NCI-H460 (cell line): ENCODE measurements at regions not wholly inside any gene's neighbourhood (a gene's known extent, or its start where the extent isn't known, plus 50 kb on each side); places are given as distances from the start of the nearest gene placed in this dataset.

ENCODE experiments used
- DNase-seq: peaks from one replicate; pipeline ENCODE4 v3.0.0-alpha.2; 2016; ENCODE audit warnings: low read depth; ENCODE audit errors: extremely low read depth

DNA sequence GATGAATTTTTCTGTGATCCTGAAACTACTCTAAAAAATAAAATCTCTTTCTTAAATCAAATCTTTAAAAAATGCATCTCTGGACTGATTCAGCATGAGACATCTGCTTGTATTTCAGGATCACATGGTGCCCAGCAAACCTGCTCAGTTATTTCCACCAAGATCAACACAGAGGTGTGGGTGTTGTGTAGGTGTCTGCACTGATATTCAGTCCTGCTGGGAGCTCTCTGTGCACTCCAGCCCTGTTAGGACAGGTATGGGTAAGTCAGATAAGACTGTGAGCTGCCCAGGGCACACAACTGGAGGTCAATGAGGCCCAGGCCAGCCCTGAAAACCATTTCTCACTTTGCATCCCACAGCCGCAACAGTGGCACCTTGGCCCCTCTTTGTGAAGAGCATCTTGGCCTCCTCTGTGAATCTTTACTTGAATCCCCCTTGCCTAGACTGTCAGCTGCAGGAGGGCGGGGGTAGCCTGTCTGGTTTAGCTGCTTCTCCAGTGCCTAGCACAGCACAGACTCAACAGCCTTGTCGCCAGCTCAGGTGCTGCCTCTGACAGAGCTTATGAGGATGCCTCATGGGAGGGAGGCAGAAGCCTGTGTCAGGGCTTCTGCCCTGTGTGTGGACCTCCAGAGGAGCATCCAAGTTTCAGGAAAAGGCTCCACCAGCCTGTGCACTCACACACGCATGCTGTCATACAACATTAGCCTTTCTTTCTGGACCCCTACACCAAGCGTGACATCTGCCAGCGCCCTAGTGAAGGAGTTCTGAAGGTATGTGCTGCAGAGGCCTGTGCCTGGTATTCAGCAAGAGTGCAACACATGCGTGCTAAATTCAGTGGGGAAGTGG, 187.6 kb upstream of the CST7 start:
- no peak for DNase-seq

DNA sequence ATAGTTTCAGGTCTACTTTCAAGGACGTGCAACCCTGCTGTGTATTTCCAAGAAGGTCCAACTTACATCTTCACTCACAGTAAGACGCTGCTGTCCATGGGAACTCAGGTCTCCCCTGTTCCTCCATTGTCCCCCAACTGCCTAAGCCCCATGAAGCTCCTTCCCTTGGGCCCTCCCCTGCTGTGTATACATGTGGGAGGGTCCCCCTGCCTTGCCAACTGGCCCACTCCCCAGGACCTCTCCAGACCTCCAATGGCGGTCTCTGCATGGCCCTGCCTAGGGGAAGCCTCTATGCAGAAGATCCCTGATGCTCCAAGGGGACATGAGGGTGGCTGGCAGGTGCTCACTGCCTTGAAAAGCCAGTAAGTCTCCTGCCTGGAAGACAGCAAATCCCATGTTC, 186.7 kb upstream of the CST7 start:
- DNase-seq: no peak

DNA sequence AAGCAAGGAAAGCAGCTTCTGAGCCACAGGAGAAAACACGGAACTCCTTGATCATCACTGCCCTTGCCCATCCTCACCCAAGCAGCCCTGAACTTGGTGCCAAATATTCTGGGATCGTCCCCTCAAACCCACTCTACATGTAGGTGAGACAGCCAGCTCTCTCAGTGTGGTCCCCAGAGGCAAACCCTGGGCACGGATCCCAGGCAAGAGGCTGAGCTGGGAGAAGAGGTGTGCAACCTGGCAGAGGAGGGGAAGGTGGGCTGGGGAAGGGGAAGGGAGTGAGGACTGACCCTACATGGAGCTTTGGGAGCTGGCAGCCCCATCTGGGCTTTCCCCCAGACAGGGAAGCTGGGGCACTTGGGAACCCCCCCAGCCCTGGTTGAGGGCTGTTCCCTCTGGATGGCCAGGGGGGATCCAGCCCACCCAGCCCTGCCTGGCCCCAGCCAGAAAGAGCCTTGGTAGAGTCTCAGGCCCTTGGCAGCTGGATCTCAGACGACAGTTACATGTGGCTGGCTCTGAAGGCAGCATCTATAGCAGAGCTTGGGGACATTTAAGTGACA, 186.2 kb upstream of the CST7 start:
- DNase-seq: no peak

DNA sequence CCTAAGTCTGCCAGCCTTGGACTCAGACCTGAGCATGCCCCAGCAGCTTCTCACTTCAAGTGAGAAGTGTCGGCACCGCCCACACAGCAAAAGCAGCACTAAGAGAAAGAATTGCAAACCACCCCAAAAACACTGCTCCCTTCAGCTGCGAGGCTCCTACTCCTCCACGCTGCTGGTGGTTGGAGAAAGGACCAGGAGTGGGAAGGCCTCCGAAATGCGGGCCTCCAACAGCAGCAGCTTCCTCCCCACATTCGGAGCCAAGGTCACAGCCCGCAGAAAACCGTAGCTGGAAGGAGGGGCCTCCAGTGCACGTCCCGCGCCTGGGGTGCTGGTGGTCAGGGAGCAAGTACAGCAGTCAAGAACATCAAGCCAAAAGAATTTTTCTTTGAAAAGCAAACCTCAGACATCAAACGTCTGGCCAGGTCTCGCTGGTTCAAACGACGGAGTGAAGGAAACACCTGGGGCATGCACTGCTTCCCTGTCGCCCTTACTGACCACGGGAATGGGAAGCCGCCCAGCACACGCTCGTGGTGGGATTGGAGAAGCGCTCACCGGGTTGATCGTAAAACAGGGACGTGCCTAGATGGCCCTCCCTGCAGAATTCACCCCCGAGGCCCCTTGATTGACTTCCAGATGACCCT, 185.6 kb upstream of the CST7 start:
- DNase-seq: no peak

DNA sequence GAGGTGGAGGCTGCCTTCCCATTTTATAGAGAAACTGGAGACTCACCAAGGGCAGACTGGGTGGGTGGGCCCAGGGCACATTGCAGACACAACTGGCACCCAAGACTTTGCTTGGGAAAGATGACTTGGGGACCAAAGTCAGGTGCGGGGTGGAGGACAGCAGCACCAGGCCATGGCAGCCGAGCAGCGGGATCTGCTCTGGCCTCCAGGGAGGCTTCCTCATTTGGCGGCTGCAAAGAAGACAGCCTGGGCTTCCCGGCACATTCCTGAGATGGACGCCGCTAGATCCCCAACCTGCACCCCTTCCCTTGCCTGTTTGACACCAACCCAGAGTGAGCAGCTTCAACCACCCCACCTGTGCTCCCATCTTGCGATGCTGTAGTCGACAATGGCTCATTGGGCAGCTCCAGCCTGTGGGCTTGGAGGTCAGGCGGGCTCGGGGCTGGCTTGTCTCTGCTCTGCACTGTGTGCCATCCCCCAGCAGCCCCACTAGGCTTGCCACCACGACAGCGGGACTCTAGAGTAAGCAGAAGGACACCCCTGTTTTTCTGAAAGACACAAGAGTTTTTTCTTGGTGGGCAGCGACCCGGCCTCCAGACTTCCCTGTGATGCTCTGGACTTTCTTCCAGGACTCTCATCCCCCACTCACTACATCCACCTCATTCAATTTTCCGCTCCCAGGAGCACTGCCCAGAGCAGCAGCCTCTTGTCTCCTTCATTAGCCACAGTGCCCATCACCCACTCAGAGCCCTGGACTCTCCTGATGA, 184.9 kb upstream of the CST7 start:
- no peak for DNase-seq

DNA sequence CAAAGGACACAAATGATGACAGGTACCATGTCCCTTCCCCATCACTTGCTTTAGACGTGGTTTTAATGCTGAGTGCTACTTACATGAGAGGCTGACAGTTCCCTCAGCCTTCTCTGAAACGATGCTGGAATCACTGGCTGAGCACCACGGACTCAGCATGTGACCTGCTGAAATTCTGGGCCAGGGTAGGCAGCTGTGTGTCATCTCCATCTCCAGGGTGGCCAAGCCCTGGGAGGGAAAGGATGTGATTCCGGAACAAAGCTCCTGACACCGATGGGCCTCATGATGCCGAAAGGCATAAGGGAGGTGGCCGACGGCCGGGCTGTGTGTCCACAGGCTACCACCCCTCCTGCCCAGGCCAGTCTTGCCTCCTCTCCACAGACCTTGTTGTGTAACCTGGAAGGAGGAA, 184.3 kb upstream of the CST7 start:
- DNase-seq: no peak

DNA sequence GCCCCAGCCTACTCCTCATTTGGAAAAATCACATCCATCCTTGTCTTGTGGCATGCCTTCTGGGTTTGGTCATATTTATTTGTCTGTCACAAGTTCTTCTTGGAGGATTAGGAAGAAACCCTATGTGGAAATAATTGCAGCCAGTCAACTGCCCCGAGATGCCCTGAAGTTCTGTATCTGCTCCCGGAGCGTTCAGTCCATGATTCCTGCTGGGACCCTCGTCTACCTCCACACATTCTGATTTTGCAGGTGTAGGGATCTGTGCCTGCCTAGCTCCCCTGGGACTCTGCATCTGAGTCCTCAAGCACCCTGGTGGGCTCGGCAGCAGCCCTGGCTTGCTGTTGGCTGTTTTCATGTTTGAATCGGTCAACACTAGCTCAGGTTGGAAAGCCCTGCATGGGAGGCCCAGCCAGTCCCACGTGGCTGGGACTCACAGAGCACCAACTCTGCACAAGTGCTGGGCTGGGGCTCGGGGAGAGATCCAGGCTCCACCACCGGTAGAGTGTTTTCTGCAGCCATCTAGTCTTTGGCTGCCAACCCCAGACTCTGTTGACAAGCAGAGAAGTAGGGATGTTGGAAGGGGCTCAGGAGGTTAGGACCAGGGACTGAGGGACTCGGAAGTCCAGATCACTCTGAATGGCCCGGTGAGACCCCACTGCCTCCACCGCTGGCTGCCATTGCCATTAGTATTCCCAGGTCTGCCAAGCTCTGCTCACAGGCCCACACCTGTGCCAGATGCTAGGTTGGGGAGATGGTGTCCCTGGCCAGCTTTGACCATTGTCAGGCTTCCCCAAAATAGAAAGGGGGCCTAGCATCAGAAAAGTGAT, 183.5 kb upstream of the CST7 start:
- no peak for DNase-seq

DNA sequence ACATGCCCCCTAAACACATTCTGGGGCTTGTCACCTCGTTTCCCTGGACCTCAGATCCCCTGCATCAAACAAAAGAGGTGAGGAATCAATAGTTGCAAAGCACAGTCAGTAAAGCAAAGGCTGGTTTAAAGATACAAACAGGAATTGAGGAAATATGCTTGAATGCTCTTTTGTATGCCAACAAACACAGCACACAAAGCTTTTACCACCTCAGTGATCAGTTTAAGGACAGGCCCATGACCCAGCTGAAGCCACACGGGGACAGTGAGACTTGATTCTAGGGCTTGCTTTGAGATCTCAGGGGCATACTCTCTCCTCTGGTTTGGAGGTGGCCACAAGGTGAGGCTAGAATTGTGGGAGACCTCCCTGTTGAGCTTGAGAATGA, 182.9 kb upstream of the CST7 start:
- no peak for DNase-seq

DNA sequence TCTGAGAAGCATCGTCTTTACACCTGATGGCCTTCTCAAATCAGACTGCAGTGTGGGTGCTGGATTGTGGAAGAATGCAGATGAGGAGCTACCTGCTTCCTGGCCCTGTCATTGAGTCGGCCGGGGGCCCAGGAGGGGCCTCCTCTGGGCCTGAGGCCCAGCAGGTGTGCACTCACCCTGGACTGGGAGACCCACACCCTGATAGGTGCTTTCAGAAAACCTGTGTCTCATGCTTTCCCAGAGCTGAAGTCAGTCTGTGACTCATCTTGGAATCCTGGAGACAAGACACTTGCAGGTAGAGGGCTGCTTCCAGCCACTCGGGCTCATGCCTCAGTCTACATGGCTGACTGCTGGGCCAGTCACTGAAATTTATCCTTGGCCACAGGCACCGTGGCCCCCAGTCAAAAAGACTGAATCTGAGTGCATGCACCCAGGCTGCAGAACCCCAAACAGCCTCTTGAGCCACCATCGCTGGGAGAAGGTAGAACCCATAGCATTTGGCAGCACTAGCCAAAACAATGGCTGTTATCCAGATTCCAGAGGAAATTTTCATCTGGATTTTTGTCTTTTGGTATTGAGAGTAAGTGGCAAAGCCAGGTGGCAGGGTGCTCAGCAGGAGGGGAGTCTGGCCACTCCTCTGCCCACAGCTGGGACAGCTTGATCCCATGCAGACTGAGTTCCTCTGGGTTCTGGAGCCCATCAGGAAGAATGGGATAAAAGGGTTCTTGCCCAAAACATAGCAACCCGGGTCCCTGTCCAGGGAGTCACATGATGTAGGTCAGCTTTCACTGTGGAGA, 182.0 kb upstream of the CST7 start:
- DNase-seq: no peak

DNA sequence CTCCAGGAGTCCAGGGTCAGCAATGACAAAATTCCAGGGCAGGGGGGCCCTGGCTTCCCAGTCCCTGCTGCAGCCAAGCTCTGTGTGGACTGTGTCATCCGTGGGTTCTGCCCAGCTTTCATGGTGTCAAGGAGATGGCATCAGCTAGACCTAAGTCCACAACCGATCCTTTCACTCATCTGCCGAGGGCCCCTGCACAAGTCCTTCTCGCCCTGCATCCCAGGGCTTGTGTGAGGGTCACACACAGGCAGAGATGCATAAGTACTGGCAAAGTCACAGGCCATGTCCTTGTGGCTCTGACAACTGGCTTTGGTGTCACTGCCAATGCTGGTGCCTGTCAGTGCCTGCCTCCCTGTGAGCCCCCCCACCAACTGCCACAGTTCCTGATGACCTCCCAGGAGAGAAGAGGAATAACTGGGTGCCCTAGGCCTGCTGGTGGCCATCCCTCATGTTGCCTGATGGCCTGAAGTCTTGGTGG, 181.4 kb upstream of the CST7 start:
- no peak for DNase-seq

DNA sequence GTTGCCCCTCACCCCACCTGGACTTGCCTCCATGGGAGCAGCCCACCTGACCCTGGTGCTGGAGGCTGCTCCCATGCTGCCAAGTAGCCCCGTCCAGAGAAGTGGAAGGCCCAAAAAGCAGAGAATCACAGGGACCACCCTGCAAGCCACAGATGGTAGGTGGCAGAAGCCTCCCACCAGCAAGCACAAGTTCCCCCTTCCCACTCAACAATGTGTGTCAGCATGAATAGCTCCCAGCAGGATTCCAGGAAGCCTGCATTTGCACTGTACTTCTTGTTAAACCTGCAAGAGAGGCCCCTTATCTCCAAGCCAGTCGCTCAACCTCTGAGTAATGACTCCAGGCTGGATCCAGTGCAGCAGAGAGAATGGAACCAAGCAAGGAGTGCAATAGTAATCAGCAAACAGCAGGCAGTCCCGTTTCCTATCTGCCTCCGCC, 180.8 kb upstream of the CST7 start:
- DNase-seq: no peak

DNA sequence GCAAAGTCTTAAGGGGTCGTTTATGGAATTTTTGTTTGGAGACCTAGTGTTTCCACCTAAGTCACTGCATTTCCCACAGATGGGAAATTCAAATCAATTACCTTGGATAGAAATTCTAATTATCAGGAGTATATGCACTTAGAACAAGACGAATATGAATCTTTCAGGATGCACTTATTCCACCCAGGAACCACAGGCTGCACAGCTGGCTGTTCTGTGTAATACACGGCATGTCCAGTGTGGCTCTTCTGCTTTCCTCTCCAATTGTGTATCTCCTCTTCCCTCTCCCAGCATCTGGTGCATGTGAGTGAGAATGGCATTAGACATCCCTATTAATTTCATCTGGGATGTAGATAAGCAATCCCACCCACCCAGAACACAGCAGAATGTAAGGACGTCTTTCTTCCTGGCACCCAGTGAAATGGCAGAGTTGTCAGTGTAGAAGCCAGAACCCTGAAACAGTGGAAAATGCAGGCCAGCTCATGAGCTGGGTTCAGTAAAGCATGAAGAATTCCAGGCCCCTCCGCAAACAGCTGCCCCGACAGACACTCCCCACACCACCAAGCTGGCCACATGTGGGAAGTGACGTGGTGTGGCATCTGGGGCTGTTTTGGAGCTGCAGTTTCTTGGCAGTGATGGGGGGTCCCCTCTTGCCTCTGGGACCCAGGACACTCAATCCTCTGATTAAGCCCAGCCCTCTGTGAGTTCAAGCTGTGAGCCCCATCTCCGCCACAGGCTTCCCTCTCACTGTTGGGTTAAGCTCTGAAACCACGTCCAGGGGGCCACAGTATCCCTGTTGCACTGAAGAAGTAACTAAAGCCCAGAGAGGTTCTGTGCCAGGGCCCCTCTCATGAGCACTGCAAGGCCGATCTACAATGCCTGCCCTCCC, 180.1 kb upstream of the CST7 start:
- DNase-seq: no peak

DNA sequence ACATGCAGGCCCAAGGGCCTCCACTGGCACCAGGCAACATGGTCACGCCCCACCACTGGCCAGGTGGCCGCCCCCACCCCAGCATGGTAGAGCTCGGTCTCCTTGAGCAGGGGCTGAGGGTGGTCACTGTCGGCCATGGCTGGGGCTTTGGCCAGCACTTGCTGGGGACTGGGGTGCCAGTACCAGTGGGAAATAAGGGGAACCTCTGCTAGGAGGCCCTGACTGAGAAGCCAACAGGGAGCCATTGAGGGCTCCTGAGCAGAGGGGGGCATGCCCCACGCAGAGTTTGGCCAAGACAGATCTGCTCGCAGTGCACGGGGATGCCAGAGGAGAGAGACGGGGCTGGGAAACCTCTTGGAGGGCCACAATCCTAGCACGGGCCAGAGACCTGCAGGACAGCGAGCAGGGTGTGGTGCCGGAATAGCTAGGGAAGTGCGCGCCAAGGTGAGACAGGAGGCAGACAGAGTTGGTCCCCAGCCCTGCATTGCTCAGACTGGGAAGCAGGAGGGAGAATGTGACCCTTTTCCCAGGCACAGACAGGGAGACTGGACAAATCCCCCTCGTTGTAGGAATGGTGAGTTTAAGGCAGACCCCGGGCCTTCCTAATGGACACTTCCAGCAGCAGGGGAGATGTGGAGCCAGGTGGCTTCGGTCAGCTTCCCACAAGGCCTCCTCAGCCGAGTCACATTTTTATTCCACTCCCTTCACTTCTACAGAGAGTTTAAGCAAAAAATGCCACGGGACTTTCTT, 179.0 kb upstream of the CST7 start:
- DNase-seq: no peak

DNA sequence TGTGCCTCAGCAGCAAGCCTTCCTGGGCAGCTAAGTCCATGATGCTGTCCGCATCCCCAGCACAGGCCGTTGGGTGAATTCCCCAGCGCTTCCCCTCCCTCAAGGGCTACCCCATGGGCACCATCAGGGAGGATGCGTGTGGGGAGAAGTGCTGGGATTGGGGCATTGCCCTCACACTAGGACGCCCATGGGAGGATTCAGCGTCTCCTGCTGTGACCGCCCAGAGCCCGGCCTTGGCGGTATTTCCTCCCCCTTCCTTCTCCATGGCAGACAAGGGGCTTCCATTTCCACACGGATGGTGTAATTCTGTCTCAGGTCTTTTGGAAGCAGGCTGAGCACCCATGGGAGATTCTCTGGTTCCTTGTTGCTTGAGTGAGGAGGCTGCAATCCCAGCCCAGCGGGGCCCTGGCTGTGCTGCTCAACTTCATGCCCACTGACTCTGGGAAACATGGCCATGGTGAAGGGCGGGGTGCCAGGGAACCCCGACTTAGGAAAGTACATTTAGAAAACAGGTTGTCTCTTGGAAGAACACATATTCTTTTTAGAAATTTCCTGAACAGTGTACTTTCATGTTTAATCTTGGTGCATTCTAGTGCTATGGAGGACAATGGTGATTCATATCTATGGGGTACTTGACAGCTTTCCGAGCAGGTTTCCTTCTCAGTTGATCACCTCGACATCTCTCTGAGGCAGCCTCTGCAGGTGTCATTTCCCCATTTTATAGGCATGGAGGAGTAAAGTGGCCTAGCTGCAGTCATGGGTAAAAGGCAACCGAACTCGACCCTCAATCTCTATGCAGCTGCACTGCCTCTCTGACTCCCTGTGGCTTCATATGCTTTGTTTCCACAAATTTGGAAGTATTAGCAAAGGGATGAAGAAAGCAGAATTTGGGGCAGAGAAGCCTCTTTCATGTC, 178.2 kb upstream of the CST7 start:
- DNase-seq: no peak

DNA sequence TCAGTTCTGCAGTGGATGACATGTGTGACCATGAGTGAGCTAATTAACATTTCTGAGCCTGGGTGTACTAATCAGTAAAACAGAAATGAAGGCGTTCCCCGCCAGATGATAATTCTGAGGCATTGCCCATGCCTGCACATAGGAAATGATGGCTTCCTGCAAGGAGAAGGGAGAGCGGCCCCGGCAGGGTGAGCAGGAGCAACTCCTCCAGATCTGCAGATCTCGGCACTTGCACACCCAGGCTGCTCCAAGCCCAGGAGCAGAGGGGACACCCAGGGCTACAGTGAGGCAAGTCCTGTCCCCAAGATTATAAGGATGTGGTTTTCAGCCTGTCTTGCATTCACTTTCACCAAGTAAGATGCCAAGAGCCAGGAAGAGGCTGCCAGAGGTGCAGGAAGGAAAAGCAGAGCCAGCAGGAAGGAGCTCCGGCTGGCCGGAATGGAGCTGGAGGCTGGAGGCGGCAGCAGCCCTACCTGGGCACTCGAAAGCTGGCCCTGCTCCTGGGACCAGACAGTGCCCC, 177.5 kb upstream of the CST7 start:
- no peak for DNase-seq

DNA sequence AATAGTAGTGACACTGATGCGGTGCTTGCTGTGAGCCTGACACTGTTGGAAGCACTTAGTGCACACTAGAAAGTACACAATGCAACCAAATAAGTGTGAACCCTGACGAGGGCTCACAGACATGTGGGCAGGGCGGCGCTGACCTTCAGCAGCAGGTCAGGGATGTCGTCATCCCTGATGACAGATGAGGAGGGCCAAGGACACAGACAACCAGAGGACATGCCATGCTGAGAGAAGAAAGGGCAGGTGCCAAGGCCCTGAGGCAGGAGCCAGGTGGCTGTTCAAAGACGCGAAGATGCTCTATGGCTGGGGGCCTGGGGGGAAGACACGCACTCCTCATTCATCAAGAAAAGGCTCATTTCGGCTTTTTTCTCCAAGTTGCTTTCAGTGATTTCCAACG, 176.4 kb upstream of the CST7 start:
- DNase-seq: no peak
